GM12864 (cell line): ENCODE measurements at regions not wholly inside any gene's neighbourhood (a gene's known extent, or its start where the extent isn't known, plus 50 kb on each side); places are given as distances from the start of the nearest gene placed in this dataset.

Source experiments
- DNase-seq: peaks from one replicate; pipeline ENCODE4 v3.0.0-alpha.2; 2011; ENCODE audit warnings: low read depth
- H3K4me3 ChIP-seq: 2 replicates; pipeline ENCODE4 v1.5.1; 2011; ENCODE audit warnings: mild to moderate bottlenecking, low read depth, low read length, control low read depth
- TF ChIP-seq, protein P1 (sequence below): IDR thresholded peaks from 2 replicates; pipeline ENCODE4 v1.5.1; 2011; ENCODE audit warnings: low read depth, mild to moderate bottlenecking, moderate library complexity, low read length, control low read depth, inconsistent platforms; ENCODE audit errors: missing control alignments

DNA sequence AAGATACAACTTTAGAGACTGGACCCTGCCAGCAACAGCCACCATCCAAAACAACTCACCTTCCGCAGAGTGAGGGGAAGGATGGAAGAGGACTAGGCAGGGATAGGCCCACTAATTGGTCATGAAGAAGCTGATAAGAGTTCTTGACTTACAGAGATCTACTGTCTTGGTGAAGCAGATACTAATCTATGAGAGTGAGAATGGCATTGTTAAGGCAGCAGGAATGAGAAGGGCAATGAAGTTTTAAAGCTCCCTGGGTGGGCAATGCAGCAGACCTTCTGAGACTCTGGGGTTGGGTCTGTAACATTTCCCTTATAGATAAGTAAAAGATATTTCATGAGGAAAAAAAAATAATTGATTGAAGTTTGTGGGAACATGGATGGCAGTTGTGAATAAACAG lies 63.7 kb downstream of the KLF12 start:
- TF ChIP-seq, protein P1, sequence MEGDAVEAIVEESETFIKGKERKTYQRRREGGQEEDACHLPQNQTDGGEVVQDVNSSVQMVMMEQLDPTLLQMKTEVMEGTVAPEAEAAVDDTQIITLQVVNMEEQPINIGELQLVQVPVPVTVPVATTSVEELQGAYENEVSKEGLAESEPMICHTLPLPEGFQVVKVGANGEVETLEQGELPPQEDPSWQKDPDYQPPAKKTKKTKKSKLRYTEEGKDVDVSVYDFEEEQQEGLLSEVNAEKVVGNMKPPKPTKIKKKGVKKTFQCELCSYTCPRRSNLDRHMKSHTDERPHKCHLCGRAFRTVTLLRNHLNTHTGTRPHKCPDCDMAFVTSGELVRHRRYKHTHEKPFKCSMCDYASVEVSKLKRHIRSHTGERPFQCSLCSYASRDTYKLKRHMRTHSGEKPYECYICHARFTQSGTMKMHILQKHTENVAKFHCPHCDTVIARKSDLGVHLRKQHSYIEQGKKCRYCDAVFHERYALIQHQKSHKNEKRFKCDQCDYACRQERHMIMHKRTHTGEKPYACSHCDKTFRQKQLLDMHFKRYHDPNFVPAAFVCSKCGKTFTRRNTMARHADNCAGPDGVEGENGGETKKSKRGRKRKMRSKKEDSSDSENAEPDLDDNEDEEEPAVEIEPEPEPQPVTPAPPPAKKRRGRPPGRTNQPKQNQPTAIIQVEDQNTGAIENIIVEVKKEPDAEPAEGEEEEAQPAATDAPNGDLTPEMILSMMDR, result no peak
- DNase-seq, result no peak
- H3K4me3 ChIP-seq, result no peak overlapping the region

DNA sequence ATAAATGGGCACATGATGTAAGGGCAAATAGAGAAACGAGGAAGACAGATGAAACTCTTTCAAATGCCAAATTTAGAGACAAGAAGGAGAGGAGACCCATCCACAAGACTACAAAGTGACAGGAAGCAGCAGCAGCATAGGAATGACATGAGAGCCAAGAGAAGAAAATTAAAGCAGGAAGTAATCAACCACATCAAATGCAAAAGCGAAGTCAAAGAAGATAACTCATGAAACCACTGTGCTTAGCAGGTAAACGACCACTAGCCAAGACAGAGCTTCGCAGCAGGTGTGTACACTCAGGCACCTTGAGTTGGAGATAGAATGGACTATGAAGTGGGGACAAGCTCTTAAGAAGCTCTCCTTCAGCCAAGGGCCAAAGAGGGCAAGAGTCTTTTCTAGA lies 64.1 kb downstream of the KLF12 start:
- no peak overlapping the region for H3K4me3 ChIP-seq
- TF ChIP-seq, protein P1, result no peak
- DNase-seq, result no peak

DNA sequence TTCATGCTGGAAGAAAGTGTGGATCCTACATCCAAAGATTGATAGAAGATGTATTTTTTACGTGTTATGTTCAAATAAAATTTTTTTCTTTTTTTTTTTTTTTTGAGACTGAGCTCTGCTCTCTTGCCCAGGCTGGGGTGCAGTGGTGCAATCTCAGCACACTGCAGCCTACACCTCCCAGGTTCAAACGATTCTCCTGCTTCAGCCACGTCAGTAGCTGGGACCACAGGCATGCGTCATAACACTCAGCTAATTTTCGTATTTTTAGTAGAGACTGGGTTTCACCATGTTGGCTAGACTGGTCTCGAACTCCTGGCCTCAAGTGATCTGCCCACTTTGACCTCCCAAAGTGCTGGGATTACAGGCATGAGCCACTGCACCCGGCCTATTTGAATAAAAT lies 65.7 kb downstream of the KLF12 start:
- TF ChIP-seq, protein P1, result no peak
- DNase-seq, result no peak

DNA sequence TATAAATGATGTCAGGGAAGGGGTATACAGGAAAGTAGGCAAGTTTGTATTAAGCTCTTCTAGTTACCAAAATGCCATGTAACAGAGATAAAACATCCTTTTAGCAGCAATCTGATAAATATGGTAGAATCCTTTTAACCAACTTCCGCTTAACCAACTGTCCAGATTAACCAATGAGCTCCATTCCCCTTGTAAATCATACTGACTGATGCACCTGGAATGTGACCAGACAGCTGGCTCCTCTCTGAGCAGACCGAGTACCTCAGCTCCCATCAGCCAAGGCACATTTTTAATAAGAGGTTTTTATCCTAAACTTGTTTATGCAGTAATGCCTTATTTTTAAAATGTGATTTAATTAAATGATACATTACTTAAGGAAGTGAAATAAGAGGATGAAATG lies 66.4 kb downstream of the KLF12 start:
- TF ChIP-seq, protein P1, result no peak
- H3K4me3 ChIP-seq, result no peak overlapping the region
- no peak for DNase-seq

More for the DNA sequence above, 65.7 kb downstream of the KLF12 start:
- H3K4me3 ChIP-seq, result no peak overlapping the region

DNA sequence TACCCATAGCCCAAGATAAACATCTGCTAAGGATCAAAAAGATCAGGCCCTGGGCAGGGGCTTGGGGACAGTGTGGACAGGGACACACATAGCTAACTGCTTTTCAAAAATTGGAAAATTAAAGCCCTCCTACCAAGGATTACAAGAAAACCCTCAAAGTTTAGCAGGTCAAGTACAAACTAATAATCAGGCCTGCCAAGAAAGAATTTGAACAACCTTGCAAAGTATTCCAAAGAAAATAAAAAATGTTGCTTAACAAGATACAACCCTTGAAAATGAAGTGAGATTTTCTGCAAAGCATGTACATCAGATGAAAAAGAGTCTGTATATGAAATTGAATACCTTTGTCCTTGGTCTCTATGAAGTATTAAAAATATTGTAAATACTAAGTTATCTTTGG lies 67.3 kb downstream of the KLF12 start:
- H3K4me3 ChIP-seq, result no peak overlapping the region
- TF ChIP-seq, protein P1, result no peak
- no peak for DNase-seq

DNA sequence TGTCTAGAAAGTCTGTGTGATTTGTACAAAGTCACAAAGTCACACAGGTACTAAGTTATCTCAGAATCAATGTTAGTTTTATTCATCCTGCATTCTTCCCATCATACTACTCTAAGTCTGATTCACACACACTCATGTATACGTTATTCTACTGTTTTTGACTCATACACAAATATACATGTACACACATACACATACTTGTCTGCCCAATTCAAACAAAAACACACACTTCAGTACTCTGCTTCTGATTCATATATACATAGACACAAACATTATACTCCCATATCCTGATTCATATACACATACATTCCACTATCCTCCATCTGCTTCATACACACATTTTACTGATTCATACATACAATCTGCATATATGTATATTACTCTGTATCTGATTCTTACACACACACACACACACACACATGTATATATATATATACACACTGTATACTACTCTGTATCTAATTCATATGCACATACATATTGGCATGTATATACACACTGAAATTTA lies 69.3 kb downstream of the KLF12 start:
- DNase-seq, result no peak
- H3K4me3 ChIP-seq, result no peak overlapping the region
- TF ChIP-seq, protein P1, result no peak

DNA sequence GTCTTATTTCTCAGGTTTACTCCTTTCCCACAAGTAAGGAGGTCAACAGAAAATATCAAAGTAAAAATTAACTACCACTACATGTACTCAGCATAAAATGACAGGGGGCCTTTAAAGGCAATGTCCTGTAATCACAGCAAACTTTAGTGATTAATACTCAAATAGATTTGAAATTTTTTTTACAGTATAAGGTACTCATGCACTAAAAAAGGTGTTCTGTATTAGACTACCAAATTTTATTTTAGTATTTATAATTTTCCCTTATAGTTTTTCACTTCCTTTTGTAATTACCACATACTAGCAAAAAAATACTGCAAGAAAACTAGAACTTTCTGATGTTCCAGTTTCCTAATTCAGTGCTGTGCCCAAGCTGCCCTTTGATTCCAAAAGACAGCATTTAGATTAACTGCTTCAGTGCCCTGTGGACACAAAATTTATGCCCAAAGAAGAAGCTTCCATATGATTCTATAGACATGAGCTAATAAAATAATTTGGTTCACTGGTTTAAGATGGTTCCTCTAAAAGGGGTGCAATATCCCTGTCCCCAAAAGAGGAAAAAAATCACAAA lies 70.6 kb downstream of the KLF12 start:
- DNase-seq, result no peak
- H3K4me3 ChIP-seq, result no peak overlapping the region
- TF ChIP-seq, protein P1, result no peak
